IMR-90 (cell line): ENCODE measurements at regions not wholly inside any gene's neighbourhood (a gene's known extent, or its start where the extent isn't known, plus 50 kb on each side); places are given as distances from the start of the nearest gene placed in this dataset.
A peak's percentile ranks its signal among the peaks of the same experiment; 100 is the strongest.

Experiments used
- ATAC-seq: fragments of 200-7000 bp; cut with Tn5 transposase; 2 replicates; pipeline ENCODE4 v1.9.1; 2020; ENCODE audit warnings: low read depth, mild to moderate bottlenecking, moderate library complexity
- BruUV-seq: library from RNA; stranded (reverse); fragments of 400-500 nt; replicated peaks from 2 replicates; lab custom pipeline; 2021; lab: Mats Ljungman, UMichigan
- CTCF ChIA-PET: fragments of 300-600 bp; formaldehyde crosslinking; extraction: SDS; loops from one replicate; lab custom pipeline; 2021; ENCODE audit warnings: antibody characterized with exemption; lab: Yijun Ruan, JAX
- POLR2A ChIA-PET: fragments of 300-600 bp; sonication (Branson Sonifier 250); formaldehyde crosslinking; loops from one replicate; lab custom pipeline; 2022; ENCODE audit warnings: antibody characterized with exemption; ENCODE audit not compliant: unreplicated experiment; lab: Charles Lee
- DNase-seq: peaks from one replicate; pipeline ENCODE4 v3.0.0; 2013
- H2AFZ ChIP-seq: replicated peaks from 2 replicates; pipeline ENCODE3; 2013; ENCODE audit warnings: low read length, mild to moderate bottlenecking; ENCODE audit not compliant: poor library complexity
- H2AK5ac ChIP-seq: 2 replicates; pipeline ENCODE4 v1.6.1; 2013; ENCODE audit warnings: low read depth, low read length, inconsistent platforms
- H2AK9ac ChIP-seq: replicated peaks from 2 replicates; pipeline ENCODE3; 2013; ENCODE audit warnings: mild to moderate bottlenecking, low read depth, low read length, moderate library complexity; ENCODE audit not compliant: poor library complexity
- H2BK120ac ChIP-seq: 2 replicates; pipeline ENCODE4 v1.6.1; 2013; ENCODE audit warnings: low read depth, low read length, inconsistent platforms
- H2BK15ac ChIP-seq: 3 replicates; pipeline ENCODE4 v1.6.1; 2013; ENCODE audit warnings: low read depth, low read length, inconsistent platforms
- H2BK20ac ChIP-seq: 2 replicates; pipeline ENCODE4 v1.6.1; 2013; ENCODE audit warnings: low read depth, mild to moderate bottlenecking, inconsistent platforms, low read length, moderate library complexity
- H2BK5ac ChIP-seq: 2 replicates; pipeline ENCODE4 v1.6.1; 2013; ENCODE audit warnings: mild to moderate bottlenecking, low read depth, low read length, inconsistent platforms; ENCODE audit not compliant: poor library complexity, severe bottlenecking
- H3K14ac ChIP-seq: replicated peaks from 2 replicates; pipeline ENCODE4 v1.6.1; 2013; ENCODE audit warnings: low read depth, low read length, inconsistent platforms
- H3K18ac ChIP-seq: 2 replicates; pipeline ENCODE4 v1.6.1; 2013; ENCODE audit warnings: low read depth, low read length, control low read depth
- H3K23ac ChIP-seq: 2 replicates; pipeline ENCODE4 v1.6.1; 2013; ENCODE audit warnings: low read depth, low read length, inconsistent platforms
- H3K27ac ChIP-seq: 2 replicates; pipeline ENCODE4 v1.5.1; 2013; ENCODE audit warnings: mild to moderate bottlenecking, control low read depth, low read length; ENCODE audit not compliant: insufficient read depth
- H3K27me3 ChIP-seq: 2 replicates; pipeline ENCODE4 v1.6.1; 2013; ENCODE audit warnings: low read length; ENCODE audit not compliant: control insufficient read depth, insufficient read depth
- H3K36me3 ChIP-seq: 2 replicates; pipeline ENCODE4 v1.6.1; 2013; ENCODE audit warnings: low read length, mixed read lengths; ENCODE audit not compliant: control insufficient read depth, insufficient read depth
- H3K4ac ChIP-seq: 2 replicates; pipeline ENCODE4 v1.6.1; 2013; ENCODE audit warnings: low read depth, low read length, inconsistent platforms
- H3K4me1 ChIP-seq: 2 replicates; pipeline ENCODE4 v1.6.1; 2013; ENCODE audit warnings: low read length, mixed read lengths; ENCODE audit not compliant: control insufficient read depth, insufficient read depth
- H3K4me2 ChIP-seq: 2 replicates; pipeline ENCODE4 v1.6.1; 2013; ENCODE audit warnings: low read depth, mild to moderate bottlenecking, control low read depth, low read length, moderate library complexity
- H3K4me3 ChIP-seq: 2 replicates; pipeline ENCODE4 v1.5.1; 2013; ENCODE audit warnings: low read depth, mild to moderate bottlenecking, control low read depth, low read length, moderate library complexity; ENCODE audit not compliant: insufficient read depth
- H3K56ac ChIP-seq: 2 replicates; pipeline ENCODE4 v1.6.1; 2013; ENCODE audit warnings: low read length, inconsistent platforms; ENCODE audit not compliant: insufficient read depth; ENCODE audit errors: extremely low read depth
- H3K79me1 ChIP-seq, 2 experiments: 2 replicates each; pipeline ENCODE4 v1.6.1; 2013; ENCODE audit warnings: low read length in 2 of 2, inconsistent platforms in 1 of 2, low read depth in 1 of 2
- H3K9ac ChIP-seq: 2 replicates; pipeline ENCODE4 v1.6.1; 2013; ENCODE audit warnings: low read depth, low read length, control low read depth
- H3K9me1 ChIP-seq: 2 replicates; pipeline ENCODE4 v1.6.1; 2013; ENCODE audit warnings: low read length, inconsistent platforms; ENCODE audit not compliant: insufficient read depth
- H3K9me3 ChIP-seq: 2 replicates; pipeline ENCODE4 v1.6.1; 2013; ENCODE audit warnings: low read length; ENCODE audit not compliant: control insufficient read depth, insufficient read depth
- H4K20me1 ChIP-seq: 2 replicates; pipeline ENCODE4 v1.6.1; 2013; ENCODE audit warnings: low read length, inconsistent platforms; ENCODE audit not compliant: insufficient read depth
- H4K5ac ChIP-seq: 2 replicates; pipeline ENCODE4 v1.6.1; 2013; ENCODE audit warnings: mild to moderate bottlenecking, low read depth, low read length, control low read depth
- H4K8ac ChIP-seq, 2 experiments: 2 replicates each; pipeline ENCODE4 v1.6.1; 2013; ENCODE audit warnings: low read depth in 2 of 2, low read length in 2 of 2, control low read depth in 1 of 2, inconsistent platforms in 1 of 2
- H4K91ac ChIP-seq: 2 replicates; pipeline ENCODE4 v1.6.1; 2013; ENCODE audit warnings: low read depth, low read length, inconsistent platforms; ENCODE audit not compliant: insufficient read depth
- MAZ ChIP-seq: IDR thresholded peaks from 2 replicates; pipeline ENCODE4 v1.6.1; 2012; ENCODE audit warnings: low read depth, mild to moderate bottlenecking, low read length, improper control_type of control experiment, moderate library complexity, borderline replicate concordance
- WGBS, 2 experiments: methylation state at CpG; one replicate each; pipeline versions ENCODE4 v1.1.5 to v1.1.7; 2013; ENCODE audit warnings: missing lambda C conversion rate in 2 of 2; ENCODE audit not compliant: insufficient read length in 1 of 2; ENCODE audit errors: extremely low coverage in 2 of 2; 5-methylcytosine and 5-hydroxymethylcytosine counted together
- dilution Hi-C: fragments of 300-500 bp; cut with HindIII; formaldehyde crosslinking; loops from one replicate; pipeline ENCODE4 v1.14.3; 2018; ENCODE audit warnings: low sequenced_read_pairs; ENCODE audit not compliant: unreplicated experiment
- in situ Hi-C: fragments of 300-500 bp; cut with MboI; formaldehyde crosslinking; loops from 3 replicates; pipeline ENCODE4 v1.14.3; 2019; ENCODE audit warnings: low sequenced_read_pairs, inconsistent platforms, mixed read lengths
- intact Hi-C: fragments of 100-400 bp; cut with micrococcal nuclease; formaldehyde crosslinking; loops from 2 replicates; pipeline ENCODE4 v1.10.0; 2022

GRCh38 chr2:34102339-34102738 lies 503.2 kb upstream of the FAM98A start:
- no peak for TF ChIP-seq MAZ
- Histone ChIP-seq H2BK15ac (no peak overlapping the region), H2AFZ (no peak overlapping the region), H3K36me3 (no peaks in the 10 kb centered on the region), H2BK20ac (no peak overlapping the region), H3K56ac (no peak overlapping the region), H3K4me3 (no peak overlapping the region), H2AK5ac (no peak overlapping the region), H3K4ac (no peak overlapping the region), H3K23ac (no peak overlapping the region), H3K9ac (no peak overlapping the region), H3K4me2 (no peak overlapping the region), H4K5ac (no peak overlapping the region), H3K27ac (no peak overlapping the region), H2AK9ac (no peak overlapping the region), H2BK120ac (no peak overlapping the region), H4K8ac (no peak overlapping the region), H3K4me1 (no peaks in the 10 kb centered on the region), H3K79me1 (no peaks in the 10 kb centered on the region), H3K18ac (no peak overlapping the region), H3K14ac (no peak overlapping the region), H3K9me1 (no peaks in the 10 kb centered on the region), H4K20me1 (no peaks in the 10 kb centered on the region), H2BK5ac (no peak overlapping the region), H3K27me3 (no peaks in the 10 kb centered on the region), H3K9me3 (no peaks in the 10 kb centered on the region), H4K91ac (no peak overlapping the region)
- ATAC-seq (no peak), DNase-seq (peak; percentile 4)
- ChIA-PET CTCF (interaction anchor here (0.6 kb wide), 1 partner anchor 1140 kb away, joined by 3 read pairs; no protein-coding TSS in a partner anchor), POLR2A (no interaction called here)
- BruUV-seq, result no TSS peak
- no CpG with 5 or more reads among the region's 2 CpGs for WGBS, 2 experiments
- intact Hi-C loops, result no loop called here
- dilution Hi-C loops, result no loop called here
- in situ Hi-C loops, result no loop called here
